ENCODE measurements at regions not wholly inside any gene's neighbourhood (a gene's known extent, or its start where the extent isn't known, plus 50 kb on each side); places are given as distances from the start of the nearest gene placed in this dataset.

DNA sequence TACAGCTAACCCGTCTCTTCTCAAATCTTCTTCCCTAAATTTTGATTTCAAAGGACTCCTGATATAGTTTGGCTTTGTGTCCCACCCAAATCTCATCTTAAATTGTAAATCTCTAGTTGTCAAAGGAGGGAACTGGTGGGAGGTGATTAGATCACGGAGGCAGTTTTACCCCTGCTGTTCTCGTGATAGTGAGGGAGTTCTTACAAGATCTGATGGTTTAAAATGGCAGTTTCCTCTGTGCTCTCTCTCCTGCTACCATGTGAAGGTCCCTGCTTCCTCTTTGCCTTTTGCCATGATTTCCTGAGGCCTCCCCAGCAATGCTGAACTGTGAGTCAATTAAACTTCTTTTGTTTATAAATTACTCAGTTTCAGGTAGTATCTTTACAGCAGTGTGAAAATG is 269.3 kb downstream of the POLR1F start:
- TF ChIP-seq, protein P1, sequence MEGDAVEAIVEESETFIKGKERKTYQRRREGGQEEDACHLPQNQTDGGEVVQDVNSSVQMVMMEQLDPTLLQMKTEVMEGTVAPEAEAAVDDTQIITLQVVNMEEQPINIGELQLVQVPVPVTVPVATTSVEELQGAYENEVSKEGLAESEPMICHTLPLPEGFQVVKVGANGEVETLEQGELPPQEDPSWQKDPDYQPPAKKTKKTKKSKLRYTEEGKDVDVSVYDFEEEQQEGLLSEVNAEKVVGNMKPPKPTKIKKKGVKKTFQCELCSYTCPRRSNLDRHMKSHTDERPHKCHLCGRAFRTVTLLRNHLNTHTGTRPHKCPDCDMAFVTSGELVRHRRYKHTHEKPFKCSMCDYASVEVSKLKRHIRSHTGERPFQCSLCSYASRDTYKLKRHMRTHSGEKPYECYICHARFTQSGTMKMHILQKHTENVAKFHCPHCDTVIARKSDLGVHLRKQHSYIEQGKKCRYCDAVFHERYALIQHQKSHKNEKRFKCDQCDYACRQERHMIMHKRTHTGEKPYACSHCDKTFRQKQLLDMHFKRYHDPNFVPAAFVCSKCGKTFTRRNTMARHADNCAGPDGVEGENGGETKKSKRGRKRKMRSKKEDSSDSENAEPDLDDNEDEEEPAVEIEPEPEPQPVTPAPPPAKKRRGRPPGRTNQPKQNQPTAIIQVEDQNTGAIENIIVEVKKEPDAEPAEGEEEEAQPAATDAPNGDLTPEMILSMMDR (IDR thresholded peaks at IDR 0.05): no peak
- TF ChIP-seq, protein P2, sequence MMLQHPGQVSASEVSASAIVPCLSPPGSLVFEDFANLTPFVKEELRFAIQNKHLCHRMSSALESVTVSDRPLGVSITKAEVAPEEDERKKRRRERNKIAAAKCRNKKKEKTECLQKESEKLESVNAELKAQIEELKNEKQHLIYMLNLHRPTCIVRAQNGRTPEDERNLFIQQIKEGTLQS (CRISPR knock-in tag; conservative IDR thresholded peaks at IDR 0.05): no peak
- TF ChIP-seq SOX15 (CRISPR knock-in tag; IDR thresholded peaks at IDR 0.05): no peak
- TF ChIP-seq, protein P3, sequence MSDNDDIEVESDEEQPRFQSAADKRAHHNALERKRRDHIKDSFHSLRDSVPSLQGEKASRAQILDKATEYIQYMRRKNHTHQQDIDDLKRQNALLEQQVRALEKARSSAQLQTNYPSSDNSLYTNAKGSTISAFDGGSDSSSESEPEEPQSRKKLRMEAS (CRISPR knock-in tag; IDR thresholded peaks at IDR 0.05): no peak
- TF ChIP-seq HMGA2 (CRISPR knock-in tag; IDR thresholded peaks at IDR 0.05): no peak
- TF ChIP-seq, protein P4, sequence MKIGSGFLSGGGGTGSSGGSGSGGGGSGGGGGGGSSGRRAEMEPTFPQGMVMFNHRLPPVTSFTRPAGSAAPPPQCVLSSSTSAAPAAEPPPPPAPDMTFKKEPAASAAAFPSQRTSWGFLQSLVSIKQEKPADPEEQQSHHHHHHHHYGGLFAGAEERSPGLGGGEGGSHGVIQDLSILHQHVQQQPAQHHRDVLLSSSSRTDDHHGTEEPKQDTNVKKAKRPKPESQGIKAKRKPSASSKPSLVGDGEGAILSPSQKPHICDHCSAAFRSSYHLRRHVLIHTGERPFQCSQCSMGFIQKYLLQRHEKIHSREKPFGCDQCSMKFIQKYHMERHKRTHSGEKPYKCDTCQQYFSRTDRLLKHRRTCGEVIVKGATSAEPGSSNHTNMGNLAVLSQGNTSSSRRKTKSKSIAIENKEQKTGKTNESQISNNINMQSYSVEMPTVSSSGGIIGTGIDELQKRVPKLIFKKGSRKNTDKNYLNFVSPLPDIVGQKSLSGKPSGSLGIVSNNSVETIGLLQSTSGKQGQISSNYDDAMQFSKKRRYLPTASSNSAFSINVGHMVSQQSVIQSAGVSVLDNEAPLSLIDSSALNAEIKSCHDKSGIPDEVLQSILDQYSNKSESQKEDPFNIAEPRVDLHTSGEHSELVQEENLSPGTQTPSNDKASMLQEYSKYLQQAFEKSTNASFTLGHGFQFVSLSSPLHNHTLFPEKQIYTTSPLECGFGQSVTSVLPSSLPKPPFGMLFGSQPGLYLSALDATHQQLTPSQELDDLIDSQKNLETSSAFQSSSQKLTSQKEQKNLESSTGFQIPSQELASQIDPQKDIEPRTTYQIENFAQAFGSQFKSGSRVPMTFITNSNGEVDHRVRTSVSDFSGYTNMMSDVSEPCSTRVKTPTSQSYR (CRISPR knock-in tag; IDR thresholded peaks at IDR 0.05): no peak
- TF ChIP-seq, protein P5, sequence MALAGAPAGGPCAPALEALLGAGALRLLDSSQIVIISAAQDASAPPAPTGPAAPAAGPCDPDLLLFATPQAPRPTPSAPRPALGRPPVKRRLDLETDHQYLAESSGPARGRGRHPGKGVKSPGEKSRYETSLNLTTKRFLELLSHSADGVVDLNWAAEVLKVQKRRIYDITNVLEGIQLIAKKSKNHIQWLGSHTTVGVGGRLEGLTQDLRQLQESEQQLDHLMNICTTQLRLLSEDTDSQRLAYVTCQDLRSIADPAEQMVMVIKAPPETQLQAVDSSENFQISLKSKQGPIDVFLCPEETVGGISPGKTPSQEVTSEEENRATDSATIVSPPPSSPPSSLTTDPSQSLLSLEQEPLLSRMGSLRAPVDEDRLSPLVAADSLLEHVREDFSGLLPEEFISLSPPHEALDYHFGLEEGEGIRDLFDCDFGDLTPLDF (CRISPR knock-in tag; IDR thresholded peaks at IDR 0.05): no peak
- TF ChIP-seq ESRRA (CRISPR knock-in tag; IDR thresholded peaks at IDR 0.05; ENCODE audit: borderline replicate concordance): no peak
